HG03342 (cell line): ENCODE measurements at regions not wholly inside any gene's neighbourhood (a gene's known extent, or its start where the extent isn't known, plus 50 kb on each side); places are given as distances from the start of the nearest gene placed in this dataset.

Source experiments
- ATAC-seq: cut with Tn5 transposase; IDR thresholded peaks from one replicate; pipeline ENCODE4 v1.9.1; 2021; ENCODE audit warnings: mild to moderate bottlenecking, moderate library complexity; ENCODE audit not compliant: unreplicated experiment

DNA sequence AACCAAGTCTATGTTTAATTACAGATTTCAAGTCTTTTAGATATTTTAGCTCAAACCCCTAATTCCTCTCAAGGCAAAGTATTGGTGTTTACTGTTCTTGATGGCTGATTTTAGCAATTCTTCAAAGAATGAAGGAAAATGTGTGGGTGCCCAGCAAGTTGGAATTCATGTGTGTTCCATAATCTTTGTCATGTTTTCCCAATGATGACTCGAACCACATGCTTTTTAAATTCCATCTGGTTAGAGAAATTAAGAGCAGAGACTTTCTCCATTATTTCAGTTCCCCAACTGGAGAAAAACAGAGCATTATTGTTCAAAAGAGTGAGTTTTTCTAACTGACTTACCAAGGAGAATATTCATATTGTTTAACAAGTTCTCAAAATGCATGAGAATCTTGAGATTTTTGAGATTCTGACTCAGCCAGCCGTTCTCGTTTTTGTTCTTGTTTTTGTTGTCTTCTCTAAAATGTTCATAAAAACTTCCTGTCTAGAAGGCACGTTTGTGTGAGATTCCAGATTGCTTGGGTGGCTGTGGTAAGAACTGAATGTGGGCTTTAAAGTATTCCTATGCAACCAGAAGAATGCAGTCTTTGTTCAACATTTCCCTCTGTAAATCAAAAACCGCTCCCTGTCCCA, 404.7 kb downstream of the IRS2 start:
- ATAC-seq, result no peak

DNA sequence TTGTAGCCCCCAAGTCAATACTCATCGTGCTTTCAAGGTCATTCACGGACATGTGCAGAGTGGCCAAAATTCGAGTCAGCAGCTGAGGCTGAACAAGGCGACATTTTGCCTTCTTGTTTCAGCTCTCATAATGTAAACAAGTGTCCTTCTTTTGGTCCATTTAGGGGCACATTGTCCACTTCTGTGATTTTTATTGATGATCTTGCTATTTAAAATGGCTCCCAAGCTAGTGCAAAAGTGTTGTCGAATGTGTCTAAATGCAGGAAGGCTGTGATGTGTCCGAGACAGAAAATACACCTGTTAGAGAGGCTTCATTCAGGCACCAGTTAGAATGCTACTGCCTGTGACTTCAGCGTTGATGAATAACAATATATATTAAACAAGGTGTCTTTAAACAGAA, 405.9 kb downstream of the IRS2 start:
- ATAC-seq, result no peak

DNA sequence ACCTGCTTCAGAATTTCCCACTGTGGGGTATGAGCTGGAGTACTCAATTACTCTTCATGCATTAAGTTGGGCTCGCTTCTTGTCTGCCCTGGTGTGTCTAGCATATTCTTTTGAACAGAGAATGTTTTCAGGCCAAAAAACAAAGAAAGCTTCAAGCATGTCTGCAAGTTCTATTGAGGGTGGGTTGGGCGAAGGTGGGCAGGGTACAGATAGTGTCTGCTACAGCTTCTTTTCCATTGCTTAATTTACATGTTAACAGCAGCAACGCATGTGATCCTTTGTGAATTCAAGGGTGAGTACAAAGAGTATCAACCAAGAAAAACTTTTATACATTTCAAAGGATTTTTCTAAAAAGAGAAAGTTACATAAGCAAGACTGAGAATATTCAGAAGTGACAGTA, 406.5 kb downstream of the IRS2 start:
- ATAC-seq, result no peak

DNA sequence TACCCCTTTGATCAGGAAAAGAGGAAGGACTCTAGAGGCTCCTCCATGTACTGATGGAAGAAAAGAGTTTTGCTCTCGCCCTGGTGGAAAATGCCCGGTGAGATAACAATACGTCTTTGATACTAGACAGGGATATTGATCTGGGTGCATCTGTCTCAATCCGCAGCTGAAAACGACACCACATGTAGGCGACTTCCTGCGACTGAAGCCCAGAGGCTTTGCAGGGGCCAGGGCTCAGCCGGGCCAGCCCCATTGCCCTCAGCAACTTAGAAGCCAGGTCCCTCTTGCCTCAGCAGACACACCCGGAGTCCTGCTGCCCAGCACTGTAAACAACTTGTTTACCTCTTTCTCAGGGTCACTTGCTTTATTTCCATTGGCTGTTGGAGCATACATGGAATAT, 409.4 kb downstream of the IRS2 start:
- ATAC-seq, result no peak

- ATAC-seq, result no peak
Observed at GRCh38 chr13:109374609-109375200, 411.7 kb downstream of the IRS2 start.

- ATAC-seq, result no peak
Observed at GRCh38 chr13:109372666-109373065, 413.7 kb downstream of the IRS2 start.

DNA sequence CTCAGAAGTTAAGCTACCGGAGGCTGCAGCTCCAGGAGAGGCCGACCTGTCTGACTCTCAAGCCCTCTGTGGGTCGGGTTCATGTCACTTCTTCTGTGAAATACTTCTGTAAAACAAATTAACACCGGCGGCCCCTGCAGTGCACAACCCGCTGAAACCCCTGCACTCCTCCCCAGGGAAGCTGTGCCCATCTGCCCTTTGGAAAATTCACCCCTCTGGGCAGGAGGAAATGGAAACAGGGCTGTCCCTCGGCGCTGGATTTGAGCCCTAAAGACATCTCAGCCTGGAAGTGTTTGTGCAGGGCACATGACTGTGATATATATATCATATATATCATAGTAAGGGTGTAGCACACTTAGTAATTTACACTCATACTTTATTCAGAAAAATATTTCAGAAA, 415.3 kb downstream of the IRS2 start:
- no peak for ATAC-seq

DNA sequence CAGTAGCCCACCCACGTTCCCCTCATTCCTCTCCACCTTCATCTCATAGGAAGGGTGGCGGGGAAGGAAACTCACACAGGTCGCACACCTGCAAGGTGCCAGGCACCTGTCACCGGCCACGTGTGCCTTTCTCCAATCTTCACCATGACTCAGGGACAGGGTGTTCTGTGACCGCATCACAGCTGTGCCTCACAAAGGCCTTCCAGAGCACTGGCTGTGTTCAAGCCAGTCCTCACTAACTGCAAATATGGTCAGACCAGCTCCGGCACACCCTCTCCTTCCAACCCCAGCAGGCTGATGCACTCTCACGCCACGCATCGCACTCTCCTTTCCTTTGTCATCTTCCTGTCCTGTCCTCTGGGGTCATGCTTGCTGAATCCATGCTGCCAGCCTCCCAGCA, 415.9 kb downstream of the IRS2 start:
- no peak for ATAC-seq

DNA sequence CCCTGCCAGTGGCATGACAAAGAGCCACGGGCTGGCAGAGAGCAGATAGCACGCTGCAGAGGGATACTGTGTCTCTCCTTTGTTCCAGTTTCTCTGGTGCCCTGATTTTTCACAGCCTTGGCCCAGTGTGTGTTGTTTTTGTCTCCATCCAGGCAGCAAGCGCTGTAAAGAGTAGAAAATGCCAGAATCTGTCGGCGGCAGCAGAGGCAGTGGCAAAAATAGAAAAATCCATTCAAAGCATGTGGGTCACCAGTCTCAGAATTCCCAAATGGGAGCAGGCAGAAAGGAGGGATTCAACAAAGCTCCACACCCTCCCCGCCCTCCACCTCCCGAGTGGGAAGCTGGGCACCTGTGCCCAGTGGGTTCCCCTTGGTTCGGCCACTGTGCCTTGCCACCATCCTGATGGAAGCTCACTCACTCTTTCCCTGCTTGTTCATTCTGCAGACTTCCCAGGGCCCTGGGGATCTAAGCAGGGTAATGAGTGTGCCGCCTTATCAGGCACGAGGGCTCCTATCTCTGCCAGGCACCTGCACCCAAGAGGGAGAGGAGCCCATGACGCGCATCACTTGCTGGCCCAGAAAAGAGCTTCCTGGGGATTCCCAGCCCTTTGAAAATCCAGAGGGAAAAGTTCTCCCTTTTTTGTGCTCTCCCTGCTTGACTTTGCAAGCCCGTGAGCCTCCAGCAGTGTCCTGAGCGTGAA, 416.9 kb downstream of the IRS2 start:
- no peak for ATAC-seq

DNA sequence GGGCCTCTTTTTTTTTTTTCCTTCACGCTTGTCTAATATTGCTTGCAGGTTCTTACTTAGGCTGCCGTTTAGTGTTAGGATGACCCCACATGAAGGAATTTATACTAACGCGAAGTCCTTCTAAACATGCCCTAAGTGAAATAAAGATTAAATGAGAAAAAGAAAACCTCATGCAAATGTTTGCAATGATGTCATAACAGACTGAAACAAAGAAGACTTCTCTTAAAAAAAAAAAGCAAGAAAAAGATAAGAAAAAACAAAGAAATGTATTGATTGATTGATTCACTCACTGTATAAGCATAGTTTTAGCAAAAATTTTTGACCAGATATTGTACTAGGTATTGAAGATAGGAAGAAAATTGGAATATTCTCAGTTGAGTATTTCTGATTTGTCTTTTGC, 418.2 kb downstream of the IRS2 start:
- ATAC-seq, result no peak

DNA sequence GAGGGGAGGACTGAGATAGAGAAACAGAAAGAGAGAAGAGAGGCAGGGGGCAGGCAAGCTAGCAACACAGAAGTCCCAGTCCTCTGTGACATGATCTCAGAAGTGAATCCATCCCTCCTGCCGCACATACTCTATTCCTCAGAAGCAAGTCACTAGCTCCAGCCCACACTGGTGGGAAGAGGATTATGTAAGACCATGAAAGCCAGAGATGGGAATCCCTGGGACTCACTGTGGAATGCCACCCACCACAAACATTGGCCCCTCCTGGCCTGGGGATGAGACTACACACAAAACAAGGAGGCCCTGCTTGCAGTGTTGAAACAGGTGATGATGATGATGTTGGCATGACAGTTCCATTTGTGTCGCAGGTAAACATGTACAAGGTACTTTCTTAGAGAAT, 419.9 kb downstream of the IRS2 start:
- no peak for ATAC-seq

GRCh38 chr13:109363431-109363830, 423.0 kb downstream of the IRS2 start:
- ATAC-seq, result no peak

GRCh38 chr13:109362616-109363015, 423.8 kb downstream of the IRS2 start:
- no peak for ATAC-seq

GRCh38 chr13:109361562-109362289, 424.7 kb downstream of the IRS2 start:
- ATAC-seq, result no peak

DNA sequence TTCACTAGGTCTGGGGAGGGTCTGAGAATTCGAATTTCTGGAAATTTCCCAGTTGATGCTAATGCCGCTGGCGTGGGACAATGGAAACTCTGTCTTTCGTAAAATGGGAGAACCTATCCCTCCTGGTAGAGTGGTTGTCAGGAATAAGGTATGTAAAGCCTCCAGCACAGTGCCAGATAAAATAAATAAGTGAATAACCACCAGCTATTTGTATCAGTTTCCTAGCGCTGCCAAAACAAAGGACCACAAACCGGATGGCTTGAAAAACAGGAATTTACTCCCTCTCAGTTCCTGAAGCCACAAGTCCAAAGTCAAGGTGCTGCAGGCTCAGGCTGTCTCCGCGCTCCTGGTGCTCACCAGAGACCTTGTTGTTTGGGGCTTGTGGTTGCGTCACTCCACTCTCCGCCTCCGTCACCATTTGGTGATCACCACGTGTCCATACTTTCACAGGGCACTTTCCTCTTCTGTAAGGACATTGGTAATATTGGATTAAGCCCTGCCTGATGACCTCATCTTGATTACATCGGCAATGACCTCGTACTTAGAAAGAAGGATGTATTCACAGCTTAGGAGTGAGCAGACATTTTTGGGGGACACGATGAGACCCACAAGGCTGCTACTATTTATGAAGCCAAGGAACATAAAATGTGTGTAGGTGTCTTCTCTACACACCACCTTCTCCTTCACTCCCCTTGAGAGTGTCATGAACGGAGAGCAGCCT, 428.5 kb downstream of the IRS2 start:
- no peak for ATAC-seq

DNA sequence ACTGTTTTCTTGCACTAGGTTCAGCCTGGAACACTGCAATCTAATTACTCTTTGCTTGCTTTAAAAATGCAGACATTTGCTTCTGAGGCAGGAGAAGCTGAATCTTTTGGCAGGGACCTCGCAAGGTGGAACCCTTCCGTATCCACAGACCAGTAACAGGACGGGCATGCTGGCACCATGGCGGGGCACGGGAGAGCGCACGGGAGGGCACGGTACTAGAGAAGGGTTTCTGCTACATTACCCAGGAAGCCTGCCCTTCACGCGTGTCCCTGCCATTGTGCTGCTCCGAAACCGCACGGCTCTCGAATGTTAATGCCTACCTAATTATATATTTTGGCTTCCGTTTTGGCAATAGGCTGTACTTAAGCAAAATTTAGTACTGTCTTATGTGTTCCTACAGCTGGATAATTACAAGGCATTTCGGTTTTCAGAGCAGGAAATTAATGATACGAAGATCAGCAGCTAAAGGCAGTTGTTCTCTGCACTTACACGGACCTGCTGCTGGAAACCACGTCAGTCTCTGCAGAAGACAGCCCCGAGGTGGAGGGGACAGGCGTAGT, 430.4 kb downstream of the IRS2 start:
- no peak for ATAC-seq

DNA sequence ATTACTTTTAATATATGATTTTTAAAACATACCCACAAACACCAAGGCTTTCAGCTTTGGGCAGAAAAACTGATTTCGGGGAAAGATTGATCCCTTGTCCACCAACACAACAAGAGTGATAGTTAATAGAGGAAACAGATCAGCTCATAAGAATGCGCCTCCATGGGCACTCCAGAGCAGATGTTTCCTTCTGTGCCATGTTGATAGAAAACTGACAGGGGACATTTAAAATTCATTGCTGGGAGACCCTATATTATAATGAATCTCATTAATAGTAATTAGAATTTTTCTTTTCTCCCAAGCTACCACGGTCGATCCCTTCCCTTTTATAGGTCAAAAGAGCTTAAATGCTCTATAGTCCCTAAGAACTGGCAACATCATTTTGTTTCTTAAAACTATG, 431.2 kb downstream of the IRS2 start:
- ATAC-seq, result no peak

- no peak for ATAC-seq
Observed at GRCh38 chr13:109351236-109351635, 435.1 kb downstream of the IRS2 start.

GRCh38 chr13:109348519-109349258, 437.7 kb downstream of the IRS2 start:
- ATAC-seq, result no peak

DNA sequence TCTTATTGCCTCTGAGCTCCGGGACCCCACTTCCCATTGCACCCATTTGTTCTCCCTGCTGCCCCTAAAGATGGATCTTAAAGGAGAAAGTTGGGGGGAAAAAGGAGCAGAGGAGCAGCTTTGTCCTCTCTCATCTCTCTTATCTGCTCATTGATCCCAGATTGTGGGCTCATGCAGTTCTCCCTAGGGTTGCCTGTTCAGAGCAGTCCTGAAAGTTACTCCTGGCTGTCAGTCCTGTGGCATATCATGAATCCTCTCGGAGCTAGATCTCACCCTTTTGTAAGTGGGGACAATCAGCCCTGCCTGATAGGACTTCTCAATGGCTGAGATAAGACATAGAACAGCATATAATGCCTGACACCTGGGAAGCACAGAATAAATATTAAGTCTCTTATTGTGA, 440.3 kb downstream of the IRS2 start:
- no peak for ATAC-seq
